Embryonic facial prominence (tissue), 1 donor: ENCODE measurements at regions not wholly inside any gene's neighbourhood (a gene's known extent, or its start where the extent isn't known, plus 50 kb on each side); places are given as distances from the start of the nearest gene placed in this dataset.

ENCODE experiments used
- DNase-seq: peaks from one replicate; pipeline ENCODE4 v3.0.0-alpha.2; 2016; ENCODE audit errors: extremely low spot score

DNA sequence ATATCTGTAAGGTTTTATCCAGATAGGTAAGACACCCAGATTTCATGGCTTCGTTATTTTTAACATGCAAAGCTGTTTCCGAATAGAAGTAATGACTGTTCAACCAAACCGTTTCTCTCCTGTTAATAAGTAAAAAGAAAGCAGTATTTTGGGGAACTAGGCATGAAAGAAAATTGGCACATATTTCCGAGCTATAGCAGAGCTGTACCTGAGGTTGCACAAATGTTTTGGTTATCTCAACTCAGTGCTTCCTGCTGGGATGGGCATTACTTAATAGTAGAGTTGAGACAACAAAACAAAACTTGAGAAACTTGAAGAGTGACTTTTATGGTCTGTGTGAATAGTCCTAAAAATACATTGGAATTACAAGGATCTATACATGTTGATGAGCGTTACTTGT is 564.3 kb upstream of the SORCS1 start:
- DNase-seq: no peak

DNA sequence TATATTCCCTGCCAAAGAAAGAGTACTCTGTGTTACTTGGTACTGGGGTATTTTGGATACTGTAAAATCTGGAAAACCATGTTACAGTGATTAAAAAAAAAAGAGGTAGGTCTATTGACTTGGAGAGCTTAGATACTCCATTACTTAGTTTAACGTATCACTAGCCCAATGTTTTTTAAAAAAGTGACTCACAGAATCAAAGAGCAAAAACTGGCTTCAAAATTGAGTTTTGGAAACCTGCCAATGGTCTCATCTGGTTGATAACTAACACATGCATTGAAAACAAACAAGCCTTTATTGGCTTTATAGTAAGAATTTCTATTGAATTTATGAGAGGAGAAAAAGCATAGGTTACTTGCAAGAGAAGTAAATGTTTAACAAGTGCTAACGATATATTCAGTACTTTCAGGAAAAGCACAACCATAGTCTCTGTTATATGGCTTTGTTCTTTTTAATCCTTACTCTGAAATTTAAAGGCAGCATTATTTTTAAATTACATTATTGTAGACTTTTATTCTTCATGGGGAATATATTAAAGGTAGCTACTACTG is 563.3 kb upstream of the SORCS1 start:
- DNase-seq: no peak

GRCh38 chr10:107718864-107719263 is 554.4 kb upstream of the SORCS1 start:
- DNase-seq: no peak

DNA sequence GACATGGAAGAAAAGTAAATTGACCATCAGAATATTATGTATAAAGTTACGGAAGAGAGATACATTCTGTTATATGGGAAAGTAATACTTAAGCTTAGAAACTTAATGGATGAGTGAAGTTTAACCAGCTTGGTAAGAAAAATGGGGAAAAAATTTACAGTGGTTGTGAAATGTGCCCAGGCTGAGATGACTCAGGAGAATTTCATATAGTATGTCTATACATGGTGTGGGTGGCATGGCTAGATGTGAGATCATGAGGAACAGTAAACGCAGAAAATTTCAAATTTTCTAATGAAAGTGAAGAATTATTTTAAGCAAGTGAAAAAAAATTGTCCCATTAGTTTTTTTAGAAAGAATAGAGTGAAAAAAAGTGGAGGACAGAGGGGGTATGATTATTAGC is 552.5 kb upstream of the SORCS1 start:
- no peak for DNase-seq

DNA sequence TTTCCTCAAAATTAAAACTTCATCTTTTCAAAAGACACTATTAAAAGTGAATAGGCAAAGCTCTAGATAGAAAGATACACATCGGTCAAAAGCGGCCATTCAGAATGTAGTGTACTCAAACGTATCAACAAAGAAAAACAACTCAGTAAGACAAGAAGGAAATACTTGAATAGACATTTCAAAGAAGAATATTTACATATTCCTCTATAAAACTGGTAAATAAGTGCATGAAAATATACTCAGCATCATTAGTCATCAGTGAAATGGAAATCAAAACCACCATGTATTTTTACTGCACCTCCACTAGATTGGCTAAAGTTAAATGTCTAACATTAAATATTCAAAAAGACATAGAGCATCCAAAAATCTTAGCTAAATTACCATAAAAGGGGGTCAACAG is 551.1 kb upstream of the SORCS1 start:
- no peak for DNase-seq

- DNase-seq: no peak
These were observed 544.5 kb upstream of the SORCS1 start for GRCh38 chr10:107708981-107709380.

GRCh38 chr10:107706096-107706725 is 541.7 kb upstream of the SORCS1 start:
- no peak for DNase-seq

DNA sequence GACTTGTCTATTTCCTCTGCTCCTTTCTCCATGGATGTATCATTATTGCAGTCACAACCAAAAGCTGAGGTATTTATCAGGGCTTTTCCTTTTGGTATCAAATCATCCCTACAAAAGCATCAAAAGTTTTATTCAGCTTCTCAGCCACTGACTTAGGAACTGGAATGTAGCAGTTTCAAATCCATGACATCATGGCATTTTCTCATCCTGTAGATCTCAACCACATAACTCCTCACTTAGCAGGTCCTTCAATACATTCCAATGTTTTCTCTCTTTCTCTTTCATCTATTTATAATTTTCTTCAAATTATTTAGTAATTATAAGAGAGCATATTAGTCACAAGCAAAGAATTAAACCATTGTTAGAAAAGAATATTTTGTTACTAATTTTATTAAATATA is 537.4 kb upstream of the SORCS1 start:
- no peak for DNase-seq

- no peak for DNase-seq
These were observed 527.6 kb upstream of the SORCS1 start for GRCh38 chr10:107692072-107692471.

- no peak for DNase-seq
These were observed 524.8 kb upstream of the SORCS1 start for GRCh38 chr10:107689323-107689722.

GRCh38 chr10:107687701-107688100 is 523.2 kb upstream of the SORCS1 start:
- no peak for DNase-seq

DNA sequence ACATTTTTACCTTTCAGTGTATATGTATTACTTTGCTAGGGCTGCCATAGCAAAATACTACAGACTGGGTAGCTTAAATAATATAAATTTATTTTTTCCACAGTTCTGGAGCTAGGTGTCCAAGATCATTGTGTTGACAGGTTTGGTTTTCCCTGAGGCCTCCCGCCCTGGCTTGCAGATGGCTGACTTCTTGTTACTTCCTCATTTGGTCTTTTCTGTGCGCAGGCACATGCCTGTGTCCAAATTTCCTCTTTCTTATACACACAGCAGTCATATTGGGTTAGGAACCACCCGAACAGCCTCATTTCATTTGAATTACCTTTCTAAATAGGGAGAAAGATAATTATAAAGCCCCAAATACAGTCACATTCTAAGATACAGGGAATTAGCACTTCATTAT is 521.6 kb upstream of the SORCS1 start:
- DNase-seq: no peak

DNA sequence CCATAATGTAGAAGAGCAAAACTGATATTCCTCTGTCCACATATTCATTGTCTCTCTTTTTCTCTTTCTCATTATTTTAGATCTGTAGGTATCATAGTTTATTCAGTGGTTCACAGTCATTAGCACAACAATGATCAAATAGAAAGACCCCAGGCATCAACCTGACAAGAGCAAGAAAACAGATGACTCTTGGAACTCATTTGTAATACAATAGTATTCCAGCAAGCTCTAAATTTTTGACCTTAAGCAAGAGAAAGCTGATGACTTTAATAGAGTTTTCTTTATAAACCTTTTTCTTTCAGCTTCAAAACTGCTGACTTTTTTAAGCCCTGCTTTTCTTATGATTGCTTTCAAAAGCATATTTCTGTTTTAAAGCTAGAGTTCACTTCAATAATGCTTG is 507.5 kb upstream of the SORCS1 start:
- no peak for DNase-seq

- no peak for DNase-seq
These were observed 501.7 kb upstream of the SORCS1 start for GRCh38 chr10:107666214-107666613.

DNA sequence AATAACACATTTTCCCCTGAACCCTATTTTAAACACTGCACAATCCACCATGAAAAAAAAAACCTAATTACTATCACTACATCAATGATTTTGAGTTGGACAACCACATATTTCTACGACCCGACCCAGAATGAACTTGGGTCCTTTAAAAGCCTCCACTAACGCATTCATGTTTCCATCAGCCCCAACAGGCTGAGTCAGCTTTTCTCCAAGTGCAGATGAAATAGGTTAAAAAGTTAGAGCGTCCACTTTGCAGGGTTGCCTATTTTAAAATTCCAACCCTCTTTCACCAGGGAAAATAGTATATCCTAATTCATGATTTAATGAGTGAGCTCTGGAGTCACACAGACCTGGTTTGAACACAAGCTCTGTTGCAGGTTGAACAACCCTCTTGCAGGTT is 501.0 kb upstream of the SORCS1 start:
- DNase-seq: no peak

GRCh38 chr10:107657851-107658250 is 493.3 kb upstream of the SORCS1 start:
- DNase-seq: no peak

- no peak for DNase-seq
These were observed 492.4 kb upstream of the SORCS1 start for GRCh38 chr10:107656932-107657331.

DNA sequence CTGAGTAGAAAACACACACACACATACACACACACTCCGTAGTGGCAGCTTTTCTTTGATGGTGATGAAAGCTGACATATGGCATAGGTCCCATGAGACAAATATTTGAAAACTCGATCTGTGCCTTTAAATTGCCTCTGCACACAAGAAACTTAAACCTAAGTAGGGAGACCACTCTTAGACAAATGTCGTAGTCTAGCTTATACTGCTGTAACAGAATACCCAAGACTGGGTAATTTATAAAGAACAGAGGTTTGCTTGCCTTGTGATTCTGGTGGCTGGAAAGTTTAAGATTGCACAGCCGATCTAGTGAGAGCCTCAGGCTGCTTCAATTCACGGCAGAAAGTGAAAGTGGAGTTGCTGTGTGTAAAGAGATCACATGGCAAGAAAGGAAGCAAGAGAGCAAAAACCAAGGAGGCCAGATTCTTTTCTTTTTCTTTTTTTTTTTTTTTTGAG is 489.4 kb upstream of the SORCS1 start:
- no peak for DNase-seq

DNA sequence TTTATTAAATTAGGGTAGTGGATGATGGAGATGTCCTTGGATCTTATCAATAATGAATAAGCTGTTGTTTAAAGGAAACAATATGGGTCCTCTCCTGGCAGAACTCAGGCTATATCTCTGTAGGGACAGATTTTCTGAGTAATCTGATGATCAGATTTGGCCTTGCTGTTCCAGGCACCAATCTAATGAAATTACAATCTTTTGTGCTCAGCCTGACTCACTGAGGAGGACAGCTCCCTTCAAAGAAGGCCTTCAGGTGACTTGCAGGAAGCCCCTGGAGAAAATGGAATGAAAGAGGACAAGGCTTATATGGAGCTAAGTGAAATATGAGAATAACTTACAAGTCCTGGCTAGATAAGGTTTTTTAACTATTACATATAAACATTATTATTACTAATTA is 486.4 kb upstream of the SORCS1 start:
- DNase-seq: no peak

GRCh38 chr10:107649249-107649648 is 484.7 kb upstream of the SORCS1 start:
- DNase-seq: no peak

- DNase-seq: no peak
These were observed 483.0 kb upstream of the SORCS1 start for GRCh38 chr10:107647462-107647861.

DNA sequence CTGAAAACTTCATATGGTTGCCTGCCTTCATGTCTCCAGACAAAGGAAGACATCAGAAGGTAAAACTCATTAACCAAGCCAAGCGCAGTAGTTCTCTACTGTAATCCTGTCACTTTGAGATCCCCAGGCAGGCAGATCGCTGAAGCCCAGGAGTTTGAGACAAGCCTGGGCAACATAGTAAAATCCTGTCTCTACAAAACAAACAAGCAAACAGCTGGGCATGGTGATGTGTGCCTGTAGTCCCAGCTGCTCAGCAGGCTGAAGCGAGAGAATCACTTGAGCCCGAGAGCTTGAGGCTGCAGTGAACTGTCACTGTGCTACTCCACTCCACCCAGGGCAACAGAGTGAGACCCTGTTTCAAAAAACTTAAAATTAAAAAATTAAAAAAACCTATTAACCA is 467.4 kb upstream of the SORCS1 start:
- DNase-seq: no peak

DNA sequence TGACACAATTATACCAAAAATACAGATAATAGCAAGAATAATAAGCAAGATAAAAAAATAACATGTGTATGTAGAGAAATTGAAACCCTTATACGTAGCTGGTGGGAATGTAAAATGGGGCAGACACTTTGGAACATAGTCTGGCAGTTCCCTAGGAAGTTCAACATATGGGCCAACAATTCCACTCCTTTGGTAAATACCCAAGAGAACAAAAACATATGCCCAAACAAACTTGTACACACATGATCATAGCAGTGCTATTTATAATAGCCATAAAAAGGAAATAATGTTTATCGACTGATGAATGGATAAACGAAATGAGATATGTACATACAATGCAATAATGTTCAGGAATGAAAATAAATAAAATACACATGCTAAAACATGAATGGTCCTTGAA is 462.4 kb upstream of the SORCS1 start:
- DNase-seq: no peak

DNA sequence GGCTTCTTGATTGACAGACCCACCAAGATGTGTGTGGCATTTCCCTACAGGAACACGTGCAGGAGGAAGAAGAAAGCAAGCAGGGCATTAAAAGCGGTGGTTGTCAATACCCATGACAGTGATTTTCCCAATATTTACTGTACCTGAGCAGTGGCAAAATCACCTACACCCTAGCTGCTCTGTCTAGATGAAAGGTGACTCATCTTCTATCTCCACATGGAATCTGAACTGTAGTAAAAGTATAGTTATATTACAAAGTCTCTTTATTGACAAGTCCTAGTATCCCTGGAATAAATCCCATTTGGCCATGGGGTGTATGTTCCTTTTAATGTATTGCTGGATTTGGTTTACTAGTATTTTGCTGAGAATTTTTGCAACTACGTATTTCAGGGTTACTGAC is 458.8 kb upstream of the SORCS1 start:
- no peak for DNase-seq
